HL-60 (cell line): ENCODE measurements at regions not wholly inside any gene's neighbourhood (a gene's known extent, or its start where the extent isn't known, plus 50 kb on each side); places are given as distances from the start of the nearest gene placed in this dataset.

Experiments
- CTCF ChIP-seq: IDR thresholded peaks from one replicate; pipeline ENCODE4 v1.5.1; 2011; ENCODE audit warnings: low read length, control low read depth, inconsistent platforms; ENCODE audit not compliant: insufficient read depth
- GABPA ChIP-seq: IDR thresholded peaks from 2 replicates; pipeline ENCODE4 v1.6.1; 2012; ENCODE audit warnings: low read depth
- POLR2AphosphoS5 ChIP-seq: IDR thresholded peaks from 2 replicates; pipeline ENCODE4 v1.6.1; 2012; ENCODE audit warnings: low read depth
- SPI1 ChIP-seq: IDR thresholded peaks from 2 replicates; pipeline ENCODE4 v1.6.1; 2012; ENCODE audit warnings: low read depth, mild to moderate bottlenecking, borderline replicate concordance

- TF ChIP-seq CTCF (no peak), POLR2AphosphoS5 (no peak), SPI1 (no peak), GABPA (no peak)
Observed at GRCh38 chr13:99843872-99844271, 127.7 kb downstream of the ZIC5 start.
